ENCODE measurements at regions not wholly inside any gene's neighbourhood (a gene's known extent, or its start where the extent isn't known, plus 50 kb on each side); places are given as distances from the start of the nearest gene placed in this dataset.

DNA sequence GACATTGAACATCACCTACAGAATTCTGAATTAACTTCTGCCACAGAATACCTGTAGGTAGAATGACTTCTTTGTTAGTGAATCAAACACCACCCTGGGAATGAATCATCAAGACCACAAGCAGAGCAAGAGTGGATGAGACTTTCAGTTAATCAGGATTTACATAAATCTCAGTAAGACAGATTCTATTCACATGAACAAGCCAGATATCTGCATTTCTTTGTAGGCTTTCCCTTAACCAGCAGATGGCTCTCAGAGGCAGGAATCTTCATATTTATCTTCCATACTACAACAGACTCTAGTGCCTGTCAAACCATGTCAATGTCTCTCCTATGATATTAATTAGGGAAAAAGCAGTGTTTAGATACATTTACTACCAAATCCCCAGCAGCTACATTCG lies 412.1 kb downstream of the KLF12 start:
- 49 to 78% (median 70%) methylated on average over 1 of the region's 1 CpG for WGBS, 3 donors
- no peak overlapping the region for H3K27ac ChIP-seq (ENCODE audit: low read depth, low read length)

DNA sequence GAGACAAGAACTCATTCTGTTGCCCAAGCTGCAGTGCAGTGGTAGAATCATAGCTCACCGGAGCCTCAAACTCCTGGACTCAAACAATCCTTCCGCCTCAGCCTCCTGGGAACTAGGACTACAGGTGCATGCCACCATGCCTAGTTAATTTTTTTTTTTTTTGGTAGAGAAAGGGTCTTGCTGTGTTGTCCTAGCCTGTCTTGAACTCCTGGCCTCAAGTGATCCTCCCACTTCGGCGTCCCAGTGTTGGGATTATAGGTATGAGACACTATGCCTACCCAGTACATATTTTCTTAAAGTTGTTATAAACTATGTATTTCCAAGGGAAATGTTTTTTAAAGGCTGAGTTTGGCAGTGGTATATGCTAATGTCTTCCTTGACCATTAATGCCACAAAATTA lies 412.6 kb downstream of the KLF12 start:
- no peak overlapping the region for H3K27ac ChIP-seq (ENCODE audit: low read depth, low read length)
- WGBS, 3 donors: 98 to 99% (median 98%) methylated on average over 4 of the region's 4 CpGs

DNA sequence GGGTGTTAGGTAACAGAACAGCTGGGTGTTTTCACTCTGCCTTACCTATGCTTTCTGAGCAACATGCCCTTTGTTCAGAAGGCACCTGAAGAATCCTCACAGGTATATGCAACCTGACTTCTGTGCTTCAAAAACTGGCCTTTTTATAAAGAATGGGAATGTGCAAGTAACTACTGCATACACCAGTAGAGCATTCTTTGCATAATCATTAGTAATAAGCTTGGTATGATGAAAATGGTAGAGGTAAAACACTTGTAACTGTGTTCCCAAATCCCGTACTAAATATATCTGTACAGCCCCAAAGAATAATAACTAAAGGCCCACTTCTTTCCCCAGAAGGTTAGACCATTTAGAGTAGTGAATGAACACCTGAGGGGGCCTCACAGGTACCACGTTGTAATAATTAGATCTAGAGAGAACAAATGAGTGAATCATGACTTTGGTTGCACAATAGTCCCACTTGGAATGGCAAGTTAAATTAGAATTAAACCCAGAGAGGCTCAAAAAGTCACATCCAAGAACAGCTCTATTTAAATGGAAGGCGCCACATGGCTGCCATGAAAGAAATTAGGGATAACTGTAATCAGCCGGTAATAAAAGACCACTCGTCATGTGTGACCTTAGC lies 413.9 kb downstream of the KLF12 start:
- 88 to 95% (median 95%) methylated on average over 5 of the region's 5 CpGs for WGBS, 3 donors
- H3K27ac ChIP-seq (ENCODE audit: low read depth, low read length): no peak overlapping the region

DNA sequence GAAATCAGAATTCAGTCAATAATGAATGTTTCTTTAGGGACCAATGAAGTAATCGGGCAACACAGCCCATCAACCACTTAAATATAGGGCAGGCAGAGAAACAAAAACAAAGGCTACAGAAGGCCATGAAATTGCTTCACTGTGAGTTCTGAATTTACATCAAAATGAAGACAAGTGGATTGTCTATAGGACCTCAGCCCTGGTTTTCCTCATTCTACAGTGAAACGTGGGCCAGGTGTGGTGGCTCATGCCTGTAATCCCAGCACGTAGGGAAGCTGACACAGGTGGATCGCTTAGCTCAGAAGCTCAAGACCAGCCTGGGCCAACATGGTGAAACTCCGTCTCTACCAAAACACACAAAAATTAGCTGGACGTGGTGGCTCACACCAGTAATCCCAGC lies 416.0 kb downstream of the KLF12 start:
- H3K27ac ChIP-seq (ENCODE audit: low read depth, low read length): no peak overlapping the region
- 86 to 93% (median 90%) methylated on average over 6 of the region's 6 CpGs for WGBS, 3 donors

DNA sequence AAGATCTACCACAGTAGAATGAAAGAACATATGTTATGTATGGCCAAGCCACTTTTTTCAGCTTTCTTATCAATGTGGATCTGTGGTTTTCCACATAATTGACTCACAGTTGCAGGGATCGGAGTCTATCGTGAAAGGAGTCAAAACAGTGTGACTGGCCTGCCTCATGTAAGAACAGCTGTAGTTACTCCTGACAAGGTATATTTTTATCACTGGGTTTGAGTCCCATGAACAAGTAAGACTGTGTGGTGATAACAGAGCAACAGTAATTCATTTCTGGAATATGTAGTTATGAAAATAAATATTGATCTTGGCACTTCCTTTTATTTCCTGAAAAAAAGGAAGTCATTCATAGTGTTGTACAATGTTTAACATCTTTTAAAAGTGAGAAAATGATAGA lies 416.6 kb downstream of the KLF12 start:
- no peak overlapping the region for H3K27ac ChIP-seq (ENCODE audit: low read depth, low read length)
- 20 to 67% (median 63%) methylated on average over 2 of the region's 2 CpGs for WGBS, 3 donors

DNA sequence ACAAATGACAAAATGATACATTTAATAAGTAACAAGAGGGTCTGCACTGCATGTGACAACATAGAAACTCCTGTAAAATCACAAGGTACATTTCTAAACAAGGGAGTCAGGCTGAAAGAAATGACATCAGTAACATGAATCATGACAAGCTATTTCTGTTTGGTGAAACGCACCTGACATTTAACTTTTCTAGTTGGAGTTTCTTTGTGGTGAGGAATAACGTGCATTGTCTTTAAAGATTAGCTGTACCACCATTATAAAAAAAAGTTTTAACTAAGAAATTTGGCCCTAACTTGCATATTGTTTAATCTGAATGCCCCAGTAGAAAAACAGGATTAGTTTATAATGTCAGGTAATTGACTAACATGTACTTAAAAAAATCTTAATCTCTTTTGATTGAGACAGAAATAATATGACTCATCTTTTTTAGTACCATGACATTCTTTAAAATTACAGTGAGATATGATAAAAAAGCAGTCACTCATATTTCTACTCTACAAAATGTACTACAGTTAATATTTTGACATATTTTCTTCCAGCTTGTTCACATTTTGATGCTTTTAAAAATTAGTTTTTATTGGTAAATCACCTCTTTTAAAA lies 418.2 kb downstream of the KLF12 start:
- WGBS, 3 donors: 71 to 87% (median 82%) methylated on average over 2 of the region's 2 CpGs
- no peak overlapping the region for H3K27ac ChIP-seq (ENCODE audit: low read depth, low read length)

DNA sequence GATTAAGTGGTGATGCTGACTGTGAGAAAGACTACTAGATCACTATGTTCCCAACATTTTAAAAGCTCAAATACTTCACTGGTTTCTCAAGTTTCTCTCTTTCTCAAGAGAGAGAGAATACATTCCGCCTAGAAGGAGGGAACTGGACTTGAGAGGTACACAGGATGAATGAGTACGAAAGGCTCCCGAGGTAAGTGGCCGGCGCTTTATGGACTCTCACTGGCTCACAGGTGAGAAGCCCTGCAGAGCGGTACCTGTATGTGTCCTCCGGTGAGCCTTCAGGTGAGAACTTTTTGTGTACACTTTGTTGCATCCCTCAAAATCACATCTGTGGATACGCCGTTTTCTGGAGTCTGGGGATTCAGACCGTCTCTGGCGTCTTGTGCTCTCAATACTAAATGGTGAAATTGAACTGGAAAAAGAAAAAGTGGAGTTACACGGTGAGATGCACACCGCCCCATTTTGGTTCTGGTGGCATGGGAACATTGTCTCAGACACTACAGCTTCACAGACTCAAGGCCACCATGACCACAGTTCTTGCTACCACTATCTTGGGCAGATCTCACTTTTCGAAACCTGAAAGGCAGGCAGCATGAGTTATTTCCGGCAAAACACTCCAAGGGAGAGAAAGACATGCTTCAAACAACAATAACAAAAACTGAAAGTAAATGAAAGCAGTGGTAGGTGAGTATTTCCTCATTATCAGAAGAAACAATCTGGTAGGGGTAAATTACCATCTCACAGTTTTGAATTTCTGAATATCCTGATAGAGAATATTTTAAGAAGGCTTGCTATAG lies 418.9 kb downstream of the KLF12 start:
- H3K27ac ChIP-seq (ENCODE audit: low read depth, low read length): no peak overlapping the region

DNA sequence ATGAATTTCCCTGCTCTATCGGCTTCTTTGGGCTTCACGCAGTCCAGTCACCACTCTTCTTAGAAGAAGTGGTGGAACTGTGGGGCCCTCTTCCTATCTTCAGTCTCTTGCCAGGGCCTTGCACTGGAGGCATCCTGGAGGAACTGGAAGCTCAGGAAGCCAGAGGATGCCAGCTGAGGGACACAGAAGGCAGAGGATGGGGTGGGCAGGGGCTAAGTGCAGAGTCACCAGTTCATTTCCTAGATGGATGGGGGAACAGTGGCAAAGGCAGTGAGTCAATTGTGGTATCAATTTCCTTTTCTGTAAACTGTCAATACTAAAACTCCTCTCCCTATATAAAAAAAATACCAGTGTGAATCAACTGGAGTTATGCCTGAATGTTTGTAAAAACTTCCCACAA lies 419.7 kb downstream of the KLF12 start:
- H3K27ac ChIP-seq (ENCODE audit: low read depth, low read length): no peak overlapping the region
- 95 to 98% (median 96%) methylated on average over 2 of the region's 2 CpGs for WGBS, 3 donors

More for the DNA sequence above, 418.9 kb downstream of the KLF12 start:
- 93 to 95% (median 94%) methylated on average over 15 of the region's 15 CpGs for WGBS, 3 donors

DNA sequence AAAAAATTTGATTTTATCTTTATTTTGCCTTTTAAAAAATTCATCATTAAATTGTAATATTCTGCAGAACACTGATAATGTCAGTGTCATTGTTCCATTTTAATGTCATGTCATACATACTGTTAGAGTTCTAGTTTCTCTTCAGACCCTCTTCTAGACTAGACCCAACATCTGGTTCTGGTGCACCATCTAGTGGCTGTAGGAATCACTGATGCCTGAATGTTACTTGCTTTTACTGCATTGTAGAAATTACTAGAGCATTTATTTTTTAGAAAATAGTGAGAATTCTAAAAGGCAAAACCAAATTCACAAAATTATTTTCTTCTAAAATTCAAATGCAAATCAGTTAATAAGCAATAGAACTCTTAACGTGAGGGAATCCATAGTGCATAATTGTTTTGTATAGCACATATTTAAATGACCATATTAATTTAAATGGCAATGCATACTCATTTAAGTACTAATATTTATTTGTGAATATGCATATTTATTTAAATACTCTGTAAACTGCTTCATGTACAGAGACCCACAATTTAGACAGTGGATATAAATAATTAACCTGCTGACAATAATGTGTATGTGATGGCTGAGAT lies 425.7 kb downstream of the KLF12 start:
- no peak overlapping the region for H3K27ac ChIP-seq (ENCODE audit: low read depth, low read length)
- 11 to 30% (median 27%) methylated on average over 1 of the region's 1 CpG for WGBS, 3 donors

DNA sequence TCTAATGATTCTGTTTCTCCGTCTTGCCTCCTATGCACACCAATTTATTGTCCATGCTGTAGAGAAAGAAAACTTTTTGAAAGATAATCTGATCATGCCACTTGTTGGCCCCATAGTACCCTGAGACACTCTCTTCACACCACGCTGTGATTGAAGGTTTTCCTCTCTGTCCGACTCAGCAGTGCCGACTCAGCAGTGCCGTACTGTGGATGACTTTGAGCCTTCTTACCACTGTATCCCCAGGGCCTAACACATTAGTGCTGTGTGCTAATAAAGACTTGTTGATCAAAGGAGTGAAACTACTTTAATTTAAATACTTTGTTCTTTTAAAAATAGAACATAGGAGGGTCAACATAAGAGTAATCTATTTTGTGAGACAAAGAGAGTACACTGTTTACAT lies 429.6 kb downstream of the KLF12 start:
- H3K27ac ChIP-seq (ENCODE audit: low read depth, low read length): no peak overlapping the region
- 78 to 88% (median 79%) methylated on average over 5 of the region's 5 CpGs for WGBS, 3 donors

DNA sequence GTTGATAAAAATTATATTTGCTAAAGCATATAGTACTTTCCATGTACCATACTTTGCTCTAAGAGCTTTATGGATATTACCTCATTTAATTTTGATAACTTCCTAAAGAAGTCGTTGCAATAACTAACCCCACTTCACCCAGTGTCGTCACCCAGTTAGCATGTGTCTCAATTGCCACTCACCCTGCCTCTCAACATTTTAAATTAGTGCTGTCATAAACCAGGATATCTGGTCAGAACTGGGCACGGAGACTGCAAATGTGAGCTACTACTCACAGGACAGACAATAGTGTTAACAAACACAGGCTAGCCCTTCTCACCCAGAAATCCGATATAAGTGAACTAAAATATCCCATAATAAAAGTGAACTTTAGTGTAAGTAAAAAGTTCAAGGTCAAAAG lies 430.6 kb downstream of the KLF12 start:
- H3K27ac ChIP-seq (ENCODE audit: low read depth, low read length): no peak overlapping the region
- 65 to 86% (median 76%) methylated on average over 4 of the region's 4 CpGs for WGBS, 3 donors

DNA sequence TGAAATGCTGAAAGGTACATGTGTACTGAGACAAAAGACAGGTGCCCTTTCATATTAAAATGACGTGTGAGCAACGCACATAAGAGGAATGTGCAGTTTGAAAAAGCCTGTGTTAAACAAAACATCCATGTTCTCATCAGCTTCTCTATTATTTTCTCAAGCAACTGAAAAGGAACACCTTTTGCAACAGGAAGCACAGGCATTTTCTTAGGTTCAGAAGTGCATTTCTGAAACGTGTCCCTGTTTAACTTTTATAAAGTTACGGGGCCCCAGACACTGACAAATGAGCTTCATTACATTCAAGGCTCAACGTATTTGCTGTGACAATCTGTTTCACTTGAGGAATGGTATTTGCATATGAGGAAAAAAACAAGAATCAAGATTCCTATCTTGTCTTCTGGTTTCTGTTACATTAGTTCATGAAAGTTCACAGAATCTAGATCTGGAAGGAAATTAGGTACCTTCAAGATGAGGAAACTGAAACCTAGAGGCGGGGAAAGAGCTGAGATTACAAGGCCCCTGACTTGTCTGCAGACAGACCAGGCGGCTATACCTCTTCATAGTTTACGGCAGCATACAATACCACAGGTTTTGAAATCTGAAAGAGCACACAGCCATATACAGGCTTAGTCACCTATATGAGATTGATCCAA lies 431.7 kb downstream of the KLF12 start:
- no peak overlapping the region for H3K27ac ChIP-seq (ENCODE audit: low read depth, low read length)
- 57 to 66% (median 66%) methylated on average over 8 of the region's 8 CpGs for WGBS, 3 donors

DNA sequence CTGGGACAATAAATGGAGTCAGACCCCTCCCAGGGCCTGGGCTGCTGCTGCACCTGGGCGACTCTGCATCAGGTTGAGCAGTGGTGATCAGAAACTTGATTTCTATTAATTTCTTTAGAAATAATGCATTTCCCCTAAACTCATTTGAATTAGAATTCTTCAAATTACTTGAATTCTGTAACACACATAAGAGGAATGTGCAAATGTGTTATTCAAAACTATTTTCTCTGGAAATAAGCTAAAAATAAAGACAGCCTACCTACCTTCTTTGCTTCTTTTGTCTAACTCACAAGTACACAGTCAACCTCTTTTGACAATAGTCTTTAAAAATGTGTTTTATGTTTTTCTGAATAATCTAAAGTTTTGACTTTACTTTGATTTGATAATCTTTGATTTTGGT lies 433.0 kb downstream of the KLF12 start:
- WGBS, 3 donors: 93 to 100% (median 97%) methylated on average over 1 of the region's 1 CpG
- no peak overlapping the region for H3K27ac ChIP-seq (ENCODE audit: low read depth, low read length)

DNA sequence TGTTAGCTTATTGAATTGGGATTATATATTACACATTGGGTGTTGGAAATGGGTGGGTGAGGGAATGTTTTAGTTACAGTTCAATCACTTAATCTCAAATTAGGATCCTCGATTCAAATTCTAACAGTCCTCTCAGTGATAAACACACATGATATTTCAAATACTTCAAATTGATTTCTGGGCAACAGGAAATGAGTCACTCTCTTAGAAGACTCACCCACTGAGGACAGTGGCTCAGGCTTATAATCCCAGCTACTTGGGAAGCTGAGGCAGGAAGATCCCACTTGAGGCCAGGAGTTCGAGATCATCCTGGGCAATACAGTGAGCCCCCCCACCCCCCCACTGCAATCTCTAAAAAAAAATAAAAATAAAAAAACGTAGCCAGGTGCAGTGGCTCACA lies 435.3 kb downstream of the KLF12 start:
- 85 to 90% (median 88%) methylated on average over 3 of the region's 3 CpGs for WGBS, 3 donors
- no peak overlapping the region for H3K27ac ChIP-seq (ENCODE audit: low read depth, low read length)

DNA sequence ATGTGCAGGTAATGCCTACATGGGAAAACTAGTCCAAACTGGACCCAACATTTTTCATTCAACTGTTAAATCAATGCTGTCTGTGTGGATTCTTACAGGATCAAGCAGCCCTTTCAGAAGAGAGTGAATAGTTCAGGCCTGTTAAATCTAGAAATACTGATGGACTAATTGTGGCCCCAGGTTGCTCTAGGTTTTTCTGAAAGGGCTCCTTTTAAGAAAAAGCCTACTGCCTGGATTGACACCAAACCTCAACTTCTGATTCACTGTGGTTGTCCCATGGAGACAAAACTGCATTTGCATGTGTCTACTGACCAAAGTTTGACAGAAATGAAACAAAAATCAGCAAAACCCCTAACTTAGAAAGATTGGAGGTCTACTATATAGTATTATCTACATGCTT lies 437.0 kb downstream of the KLF12 start:
- H3K27ac ChIP-seq (ENCODE audit: low read depth, low read length): no peak overlapping the region

DNA sequence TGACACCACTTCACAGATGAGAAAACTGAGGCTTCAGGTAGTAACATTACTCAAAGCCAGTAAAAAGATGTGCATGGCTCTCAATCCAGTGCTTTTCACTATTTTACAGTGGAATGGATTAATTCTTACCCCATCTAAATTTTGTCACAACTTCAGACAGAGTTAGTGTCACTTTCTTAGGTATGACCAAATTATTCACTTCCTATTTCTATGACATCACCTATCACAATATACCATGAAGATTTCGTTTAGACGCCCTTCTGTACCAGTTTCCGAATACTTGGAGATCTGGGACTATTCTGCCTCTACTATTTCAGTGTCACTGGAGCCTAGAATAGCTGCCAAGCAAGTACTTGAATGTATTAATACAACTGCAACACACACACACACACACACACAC lies 437.5 kb downstream of the KLF12 start:
- no peak overlapping the region for H3K27ac ChIP-seq (ENCODE audit: low read depth, low read length)
- WGBS, 3 donors: 94 to 98% (median 97%) methylated on average over 3 of the region's 3 CpGs

DNA sequence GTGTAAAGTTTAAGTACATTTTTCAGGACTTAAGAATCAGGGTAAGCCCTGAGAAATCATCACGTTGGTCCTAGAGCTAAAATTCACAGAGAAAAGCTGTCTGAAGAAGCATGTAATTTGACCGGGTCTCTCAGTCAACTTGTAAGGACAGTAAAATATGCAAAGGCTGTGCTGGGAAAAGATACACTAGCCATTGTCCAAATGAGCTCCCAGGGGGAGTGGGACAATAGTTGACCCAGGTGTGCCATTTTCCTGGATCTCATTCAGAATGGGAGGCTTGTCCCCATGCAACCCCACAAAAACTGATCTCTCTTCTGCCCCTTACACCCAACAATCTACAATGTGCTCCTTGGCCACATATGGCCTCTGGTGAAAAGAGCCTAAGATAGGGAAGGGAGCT lies 437.9 kb downstream of the KLF12 start:
- no peak overlapping the region for H3K27ac ChIP-seq (ENCODE audit: low read depth, low read length)
- WGBS, 3 donors: 86 to 91% (median 87%) methylated on average over 2 of the region's 2 CpGs

DNA sequence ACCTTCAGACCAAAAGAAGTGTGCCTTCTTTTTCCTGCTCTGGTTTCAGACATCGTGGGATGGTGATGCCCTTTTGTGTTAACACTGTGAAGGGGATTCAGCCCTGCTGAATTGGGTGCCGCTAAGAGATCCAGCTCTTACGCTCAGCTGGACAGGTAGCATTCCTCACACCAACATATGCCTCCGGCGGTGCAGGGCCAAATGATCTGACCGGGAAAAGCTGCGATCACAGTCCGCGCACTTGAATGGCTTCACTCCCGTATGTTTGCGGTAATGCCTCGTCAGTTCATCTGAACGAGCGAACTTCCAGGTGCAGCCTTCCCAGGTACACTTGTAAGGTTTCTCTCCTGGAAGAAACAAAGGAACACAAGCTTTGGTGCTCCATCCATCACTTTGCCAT lies 438.9 kb downstream of the KLF12 start:
- 96 to 98% (median 97%) methylated on average over 14 of the region's 14 CpGs for WGBS, 3 donors
- H3K27ac ChIP-seq (ENCODE audit: low read depth, low read length): no peak overlapping the region

DNA sequence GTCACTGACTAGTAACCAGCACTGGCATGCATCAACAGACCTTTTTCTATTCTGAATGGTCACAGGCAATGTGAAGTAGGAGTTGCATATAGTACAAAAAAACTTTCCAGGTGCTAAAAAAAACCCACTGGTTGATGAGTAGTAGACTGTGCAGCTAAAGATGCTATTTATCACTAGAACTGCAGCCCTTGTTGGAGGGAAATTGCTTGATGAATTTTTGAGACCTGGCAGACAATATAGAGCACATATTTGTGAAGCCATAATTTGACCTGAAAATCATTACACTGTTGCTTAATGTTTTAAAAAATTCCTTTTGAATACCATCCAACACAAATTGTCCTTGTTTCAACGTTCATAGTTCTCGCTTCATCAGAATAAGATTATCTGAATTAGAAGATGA lies 441.0 kb downstream of the KLF12 start:
- 58 to 71% (median 69%) methylated on average over 2 of the region's 2 CpGs for WGBS, 3 donors

More for the DNA sequence above, 441.0 kb downstream of the KLF12 start:
- no peak overlapping the region for H3K27ac ChIP-seq (ENCODE audit: low read depth, low read length)

Measured in adipose tissue (tissue), 3 donors.